Astrocyte (in vitro differentiated cells and primary cell): ENCODE measurements at regions not wholly inside any gene's neighbourhood (a gene's known extent, or its start where the extent isn't known, plus 50 kb on each side); places are given as distances from the start of the nearest gene placed in this dataset.

ENCODE experiments used
- DNase-seq: peaks from one replicate; pipeline ENCODE4 v3.0.0-alpha.2; 2010; ENCODE audit warnings: low read depth
- FAIRE-seq: peaks from 2 replicates; lab custom pipeline; 2011; peaks lifted over from hg19 to GRCh38; lab: Jason Lieb, UNC
- H2AFZ ChIP-seq: 2 replicates; pipeline ENCODE4 v1.6.0; 2012; ENCODE audit warnings: low read depth, low read length, inconsistent platforms
- H3K27ac ChIP-seq: 2 replicates; pipeline ENCODE4 v1.5.1; 2011; ENCODE audit warnings: low read depth, low read length, inconsistent platforms
- H3K27me3 ChIP-seq: 2 replicates; pipeline ENCODE4 v1.6.0; 2011; ENCODE audit warnings: low read length, inconsistent platforms; ENCODE audit not compliant: insufficient read depth
- H3K36me3 ChIP-seq: 2 replicates; pipeline ENCODE4 v1.5.1; 2011; ENCODE audit warnings: low read length, inconsistent platforms; ENCODE audit not compliant: insufficient read depth
- H3K4me1 ChIP-seq: 2 replicates; pipeline ENCODE4 v1.5.1; 2011; ENCODE audit warnings: low read length, inconsistent platforms; ENCODE audit not compliant: insufficient read depth
- H3K4me2 ChIP-seq: 2 replicates; pipeline ENCODE4 v1.6.0; 2012; ENCODE audit warnings: low read length, inconsistent platforms
- H3K4me3 ChIP-seq: 2 replicates; pipeline ENCODE4 v1.5.1; 2011; ENCODE audit warnings: low read depth, mild to moderate bottlenecking, low read length, inconsistent platforms; ENCODE audit not compliant: insufficient read depth
- H3K79me2 ChIP-seq: 2 replicates; pipeline ENCODE4 v1.6.0; 2012; ENCODE audit warnings: mild to moderate bottlenecking, low read length, inconsistent platforms; ENCODE audit not compliant: insufficient read depth
- H3K9ac ChIP-seq: 2 replicates; pipeline ENCODE4 v1.6.0; 2012; ENCODE audit warnings: mild to moderate bottlenecking, low read length, inconsistent platforms
- H3K9me3 ChIP-seq: 2 replicates; pipeline ENCODE4 v1.5.1; 2012; ENCODE audit warnings: low read depth, mild to moderate bottlenecking, low read length, inconsistent platforms; ENCODE audit not compliant: insufficient read depth
- H4K20me1 ChIP-seq: 2 replicates; pipeline ENCODE4 v1.6.0; 2012; ENCODE audit warnings: low read length, inconsistent platforms; ENCODE audit not compliant: insufficient read depth
- H3K27ac Mint-ChIP-seq: one replicate; pipeline ENCODE4 v1.8.0; 2021; ENCODE audit warnings: mild to moderate bottlenecking, mixed read lengths; ENCODE audit not compliant: unreplicated experiment
- H3K27me3 Mint-ChIP-seq: one replicate; pipeline ENCODE4 v1.8.0; 2021; ENCODE audit warnings: low read depth, mixed read lengths; ENCODE audit not compliant: unreplicated experiment
- H3K36me3 Mint-ChIP-seq: one replicate; pipeline ENCODE4 v1.8.0; 2021; ENCODE audit warnings: low read depth, mixed read lengths; ENCODE audit not compliant: unreplicated experiment
- H3K4me1 Mint-ChIP-seq: one replicate; pipeline ENCODE4 v1.8.0; 2021; ENCODE audit warnings: low read depth, mixed read lengths; ENCODE audit not compliant: unreplicated experiment
- H3K4me3 Mint-ChIP-seq: one replicate; pipeline ENCODE4 v1.8.0; 2021; ENCODE audit warnings: mild to moderate bottlenecking, moderate library complexity, mixed read lengths; ENCODE audit not compliant: unreplicated experiment
- H3K9me3 Mint-ChIP-seq: one replicate; pipeline ENCODE4 v1.8.0; 2021; ENCODE audit warnings: mild to moderate bottlenecking, mixed read lengths; ENCODE audit not compliant: unreplicated experiment
- EZH2 ChIP-seq: IDR thresholded peaks from 2 replicates; pipeline ENCODE4 v1.6.1; 2012; ENCODE audit warnings: mild to moderate bottlenecking, low read length, inconsistent platforms; ENCODE audit not compliant: insufficient read depth
- TF ChIP-seq, protein P1 (sequence below): IDR thresholded peaks from 2 replicates; pipeline ENCODE4 v1.5.1; 2011; ENCODE audit warnings: low read depth, mild to moderate bottlenecking, inconsistent platforms, low read length, moderate library complexity; ENCODE audit not compliant: insufficient read depth

DNA sequence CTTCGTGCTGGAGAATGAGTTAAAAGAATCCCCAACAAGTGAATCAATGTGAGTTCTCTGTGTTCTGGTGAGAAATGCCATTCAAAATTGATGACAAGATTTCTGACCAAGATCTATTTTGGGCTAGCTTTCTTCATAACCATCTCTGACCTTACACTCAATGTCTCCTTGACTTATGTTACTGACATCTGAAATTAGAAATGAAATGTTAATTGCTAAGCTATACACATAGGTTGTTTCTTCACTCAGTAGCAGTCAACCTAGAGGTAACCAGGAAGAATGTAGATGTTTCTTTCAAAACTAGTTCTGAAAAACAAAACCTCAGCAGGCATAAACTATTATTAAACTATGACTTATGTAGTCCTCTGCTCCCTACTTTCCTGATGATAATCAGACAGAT, 2220.7 kb upstream of the C9orf72 start:
- Histone ChIP-seq H3K27ac (no peak overlapping the region), H3K36me3 (no peaks in the 10 kb centered on the region), H4K20me1 (no peaks in the 10 kb centered on the region), H3K4me3 (no peak overlapping the region), H3K4me1 (no peaks in the 10 kb centered on the region), H2AFZ (no peak overlapping the region), H3K4me2 (no peak overlapping the region), H3K27me3 (no peaks in the 10 kb centered on the region), H3K79me2 (no peaks in the 10 kb centered on the region), H3K9me3 (no peaks in the 10 kb centered on the region), H3K9ac (no peak overlapping the region)
- no peaks in the 10 kb centered on the region for H3K36me3 Mint-ChIP-seq
- DNase-seq (no peak), FAIRE-seq (no peak)
- H3K27ac Mint-ChIP-seq, result no peak overlapping the region
- no peak for TF ChIP-seq EZH2
- TF ChIP-seq, protein P1, sequence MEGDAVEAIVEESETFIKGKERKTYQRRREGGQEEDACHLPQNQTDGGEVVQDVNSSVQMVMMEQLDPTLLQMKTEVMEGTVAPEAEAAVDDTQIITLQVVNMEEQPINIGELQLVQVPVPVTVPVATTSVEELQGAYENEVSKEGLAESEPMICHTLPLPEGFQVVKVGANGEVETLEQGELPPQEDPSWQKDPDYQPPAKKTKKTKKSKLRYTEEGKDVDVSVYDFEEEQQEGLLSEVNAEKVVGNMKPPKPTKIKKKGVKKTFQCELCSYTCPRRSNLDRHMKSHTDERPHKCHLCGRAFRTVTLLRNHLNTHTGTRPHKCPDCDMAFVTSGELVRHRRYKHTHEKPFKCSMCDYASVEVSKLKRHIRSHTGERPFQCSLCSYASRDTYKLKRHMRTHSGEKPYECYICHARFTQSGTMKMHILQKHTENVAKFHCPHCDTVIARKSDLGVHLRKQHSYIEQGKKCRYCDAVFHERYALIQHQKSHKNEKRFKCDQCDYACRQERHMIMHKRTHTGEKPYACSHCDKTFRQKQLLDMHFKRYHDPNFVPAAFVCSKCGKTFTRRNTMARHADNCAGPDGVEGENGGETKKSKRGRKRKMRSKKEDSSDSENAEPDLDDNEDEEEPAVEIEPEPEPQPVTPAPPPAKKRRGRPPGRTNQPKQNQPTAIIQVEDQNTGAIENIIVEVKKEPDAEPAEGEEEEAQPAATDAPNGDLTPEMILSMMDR, result no peak
- no peak overlapping the region for H3K4me3 Mint-ChIP-seq
- H3K9me3 Mint-ChIP-seq, result no peaks in the 10 kb centered on the region
- H3K4me1 Mint-ChIP-seq, result no peaks in the 10 kb centered on the region
- no peaks in the 10 kb centered on the region for H3K27me3 Mint-ChIP-seq

DNA sequence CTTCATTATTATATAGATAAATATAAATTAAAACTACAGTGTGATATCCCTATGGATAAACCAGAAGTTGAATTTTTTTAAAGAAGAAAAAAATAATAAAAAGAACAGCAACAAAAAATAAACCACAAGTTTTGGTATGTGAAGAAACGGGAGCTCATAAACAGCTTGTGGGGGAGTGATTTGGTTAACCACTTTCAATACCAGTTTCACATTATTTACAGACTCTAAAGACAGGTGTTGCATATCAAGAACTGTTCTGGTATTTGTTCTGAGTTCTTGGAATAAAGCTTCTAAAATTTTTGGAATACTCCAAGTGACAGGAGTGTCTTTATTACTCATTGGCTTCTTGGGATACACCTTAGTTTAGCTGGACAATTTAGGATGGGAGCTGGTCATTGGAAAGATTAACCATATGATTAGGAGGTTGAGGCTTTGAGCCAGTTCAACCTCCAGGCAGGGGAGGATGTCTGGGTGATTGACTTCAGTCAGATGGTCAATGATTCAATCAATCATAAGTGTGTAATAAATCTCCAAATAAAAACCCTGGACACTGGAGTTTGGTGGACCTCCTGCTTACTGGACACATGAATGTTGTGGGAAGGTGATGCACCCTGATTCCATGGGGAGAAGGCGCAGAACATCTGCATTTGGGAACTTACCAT, 2223.1 kb upstream of the C9orf72 start:
- no peak overlapping the region for H3K27ac ChIP-seq
- Mint-ChIP-seq H3K4me1 (no peaks in the 10 kb centered on the region), H3K27ac (no peak overlapping the region), H3K36me3 (no peaks in the 10 kb centered on the region), H3K27me3 (no peaks in the 10 kb centered on the region), H3K4me3 (no peak overlapping the region), H3K9me3 (no peaks in the 10 kb centered on the region)
- no peak overlapping the region for H3K9ac ChIP-seq
- H3K27me3 ChIP-seq, result no peaks in the 10 kb centered on the region
- H3K4me2 ChIP-seq, result no peak overlapping the region
- no peaks in the 10 kb centered on the region for H3K79me2 ChIP-seq
- no peak overlapping the region for H2AFZ ChIP-seq
- no peaks in the 10 kb centered on the region for H3K9me3 ChIP-seq
- no peak overlapping the region for H3K4me3 ChIP-seq
- no peak for FAIRE-seq
- TF ChIP-seq, protein P1, result no peak
- no peak for TF ChIP-seq EZH2
- H3K36me3 ChIP-seq, result no peaks in the 10 kb centered on the region
- no peaks in the 10 kb centered on the region for H4K20me1 ChIP-seq
- no peak for DNase-seq
- no peaks in the 10 kb centered on the region for H3K4me1 ChIP-seq

DNA sequence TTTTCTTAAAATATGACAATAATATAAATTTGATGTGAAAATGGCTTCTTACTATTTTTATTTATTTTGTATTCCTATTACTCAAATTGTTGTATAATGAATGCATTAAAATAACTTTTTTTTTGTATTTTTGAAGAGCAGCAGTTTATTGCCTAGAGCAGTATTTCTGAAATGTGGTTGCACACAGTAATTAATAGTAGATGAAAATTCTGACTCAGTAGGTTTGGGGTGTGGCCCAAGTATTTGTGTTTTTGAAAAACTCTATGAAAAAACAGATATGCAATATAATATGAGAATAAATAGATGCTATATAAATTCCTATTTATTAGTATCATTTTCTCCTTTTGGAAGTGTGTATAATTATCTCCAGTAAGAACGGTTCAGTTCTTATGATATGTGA, 2225.3 kb upstream of the C9orf72 start:
- H3K4me1 Mint-ChIP-seq, result no peaks in the 10 kb centered on the region
- Histone ChIP-seq H3K79me2 (no peaks in the 10 kb centered on the region), H3K4me2 (no peak overlapping the region), H3K27ac (no peak overlapping the region), H3K4me3 (no peak overlapping the region), H3K27me3 (no peaks in the 10 kb centered on the region), H3K9ac (no peak overlapping the region), H3K9me3 (no peaks in the 10 kb centered on the region), H4K20me1 (no peaks in the 10 kb centered on the region), H3K36me3 (no peaks in the 10 kb centered on the region), H3K4me1 (no peaks in the 10 kb centered on the region), H2AFZ (no peak overlapping the region)
- H3K36me3 Mint-ChIP-seq, result no peaks in the 10 kb centered on the region
- no peak for DNase-seq
- H3K27me3 Mint-ChIP-seq, result no peaks in the 10 kb centered on the region
- no peak for FAIRE-seq
- H3K27ac Mint-ChIP-seq, result no peak overlapping the region
- no peaks in the 10 kb centered on the region for H3K9me3 Mint-ChIP-seq
- no peak for TF ChIP-seq EZH2
- TF ChIP-seq, protein P1, result no peak
- H3K4me3 Mint-ChIP-seq, result no peak overlapping the region
